ENCODE measurements at regions not wholly inside any gene's neighbourhood (a gene's known extent, or its start where the extent isn't known, plus 50 kb on each side); places are given as distances from the start of the nearest gene placed in this dataset.

DNA sequence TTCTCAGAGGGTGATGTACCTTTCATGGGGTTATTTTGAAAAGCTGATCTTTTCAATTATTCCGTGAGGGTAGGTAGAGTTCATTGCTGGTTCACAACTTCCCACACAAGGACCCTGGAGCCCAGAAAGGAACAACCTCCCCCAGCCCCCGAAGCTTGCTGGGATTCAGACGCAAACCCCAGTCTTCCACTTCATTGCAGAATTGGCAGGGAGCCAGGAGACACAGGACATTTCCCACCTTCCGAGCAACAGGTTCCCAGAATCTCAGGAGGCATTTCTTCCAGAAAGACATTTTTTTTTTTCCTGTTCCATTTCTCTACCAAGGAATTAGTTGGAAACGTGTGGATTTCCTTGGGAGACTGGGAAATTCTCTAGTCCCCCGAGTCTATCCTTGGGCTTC, 106.1 kb downstream of the GP2 start:
- dilution Hi-C loops (cut with MboI; ENCODE audit: extremely low pct_ligation_motif_present, low sequenced_read_pairs) (no loop called here), intact Hi-C loops (cut with micrococcal nuclease) (no loop called here)
- Histone ChIP-seq H3K27me3 (ENCODE audit: control insufficient read depth in 2 of 2, insufficient read depth in 2 of 2, low read length in 2 of 2) (no peaks in the 10 kb centered on the region), H3K36me3 (ENCODE audit: control insufficient read depth in 2 of 2, extremely low read depth in 1 of 2, insufficient read depth in 2 of 2, low read length in 2 of 2) (no peaks in the 10 kb centered on the region), H3K4me1 (ENCODE audit: control insufficient read depth, extremely low read depth, insufficient read depth, low read length) (no peaks in the 10 kb centered on the region), H3K9me1 (replicated peaks; ENCODE audit: control insufficient read depth, extremely low read depth, insufficient read depth, low read length) (no peaks in the 10 kb centered on the region), H2AFZ (ENCODE audit: low read depth, low read length) (no peak overlapping the region), H3K4me3 (replicated peaks in 1 of 3; ENCODE audit: insufficient read depth in 1 of 3, low read depth in 1 of 3, low read length in 3 of 3) (no peak overlapping the region), H3K9ac (replicated peaks; ENCODE audit: extremely low read depth, insufficient read depth, low read length) (no peak overlapping the region), H3K4me2 (ENCODE audit: insufficient read depth, low read length) (no peak overlapping the region), H3K79me2 (ENCODE audit: control insufficient read depth, insufficient read depth, low read length) (no peaks in the 10 kb centered on the region), H3K9me3 (replicated peaks; ENCODE audit: control insufficient read depth, insufficient read depth, low read length) (peaks cover 3% of the 10 kb centered on the region), H4K20me1 (replicated peaks; ENCODE audit: control insufficient read depth, extremely low read depth, insufficient read depth, low read length) (no peaks in the 10 kb centered on the region), H3K27ac (ENCODE audit: insufficient read depth, low read depth, low read length) (no peak overlapping the region)
- no TSS peak for BruUV-seq (replicated peaks)
- FAIRE-seq = no peak
- TF ChIP-seq, protein P1, sequence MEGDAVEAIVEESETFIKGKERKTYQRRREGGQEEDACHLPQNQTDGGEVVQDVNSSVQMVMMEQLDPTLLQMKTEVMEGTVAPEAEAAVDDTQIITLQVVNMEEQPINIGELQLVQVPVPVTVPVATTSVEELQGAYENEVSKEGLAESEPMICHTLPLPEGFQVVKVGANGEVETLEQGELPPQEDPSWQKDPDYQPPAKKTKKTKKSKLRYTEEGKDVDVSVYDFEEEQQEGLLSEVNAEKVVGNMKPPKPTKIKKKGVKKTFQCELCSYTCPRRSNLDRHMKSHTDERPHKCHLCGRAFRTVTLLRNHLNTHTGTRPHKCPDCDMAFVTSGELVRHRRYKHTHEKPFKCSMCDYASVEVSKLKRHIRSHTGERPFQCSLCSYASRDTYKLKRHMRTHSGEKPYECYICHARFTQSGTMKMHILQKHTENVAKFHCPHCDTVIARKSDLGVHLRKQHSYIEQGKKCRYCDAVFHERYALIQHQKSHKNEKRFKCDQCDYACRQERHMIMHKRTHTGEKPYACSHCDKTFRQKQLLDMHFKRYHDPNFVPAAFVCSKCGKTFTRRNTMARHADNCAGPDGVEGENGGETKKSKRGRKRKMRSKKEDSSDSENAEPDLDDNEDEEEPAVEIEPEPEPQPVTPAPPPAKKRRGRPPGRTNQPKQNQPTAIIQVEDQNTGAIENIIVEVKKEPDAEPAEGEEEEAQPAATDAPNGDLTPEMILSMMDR (IDR thresholded peaks at IDR 0.05; ENCODE audit: extremely low read depth in 1 of 2, insufficient read depth in 1 of 2, low read depth in 1 of 2, low read length in 2 of 2) = no peak
- no peak for TF ChIP-seq POLR2AphosphoS5 (IDR thresholded peaks at IDR 0.05; ENCODE audit: insufficient read depth, low read depth, low read length)
- ChIA-PET CTCF (no interaction called here), POLR2A (no interaction called here)
- no peak for DNase-seq (ENCODE audit: low read depth, low spot score)

DNA sequence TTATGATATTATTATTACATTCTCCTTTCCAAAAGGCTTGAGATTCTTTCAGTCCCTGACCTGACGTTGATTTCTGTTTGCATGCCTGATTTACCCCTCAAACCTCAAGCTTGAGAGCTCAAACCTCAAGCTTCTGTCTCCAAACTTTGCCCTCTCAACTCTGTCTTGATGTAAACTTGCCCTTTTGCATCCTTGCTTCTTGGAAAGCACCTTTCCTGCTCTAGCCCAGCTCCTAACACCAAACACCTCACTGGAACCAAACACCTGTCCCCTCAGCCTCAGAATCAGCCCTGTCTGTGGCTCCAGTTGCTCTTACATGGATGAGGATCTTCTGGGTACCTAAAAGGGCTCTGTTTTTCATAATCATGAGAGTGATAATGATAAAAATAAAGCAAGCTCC, 109.2 kb downstream of the GP2 start:
- H3K4me3 ChIP-seq (replicated peaks in 1 of 3; ENCODE audit: insufficient read depth in 1 of 3, low read depth in 1 of 3, low read length in 3 of 3) = no peak overlapping the region
- ChIA-PET CTCF (no interaction called here), POLR2A (no interaction called here)

More for the DNA sequence above, 109.2 kb downstream of the GP2 start:
- intact Hi-C loops (cut with micrococcal nuclease) (no loop called here), dilution Hi-C loops (cut with MboI; ENCODE audit: extremely low pct_ligation_motif_present, low sequenced_read_pairs) (no loop called here)
- Histone ChIP-seq H3K79me2 (ENCODE audit: control insufficient read depth, insufficient read depth, low read length) (no peaks in the 10 kb centered on the region), H3K36me3 (ENCODE audit: control insufficient read depth in 2 of 2, extremely low read depth in 1 of 2, insufficient read depth in 2 of 2, low read length in 2 of 2) (no peaks in the 10 kb centered on the region), H4K20me1 (replicated peaks; ENCODE audit: control insufficient read depth, extremely low read depth, insufficient read depth, low read length) (no peaks in the 10 kb centered on the region), H2AFZ (ENCODE audit: low read depth, low read length) (no peak overlapping the region), H3K4me2 (ENCODE audit: insufficient read depth, low read length) (no peak overlapping the region), H3K27me3 (ENCODE audit: control insufficient read depth in 2 of 2, insufficient read depth in 2 of 2, low read length in 2 of 2) (no peaks in the 10 kb centered on the region), H3K4me1 (ENCODE audit: control insufficient read depth, extremely low read depth, insufficient read depth, low read length) (no peaks in the 10 kb centered on the region), H3K9me1 (replicated peaks; ENCODE audit: control insufficient read depth, extremely low read depth, insufficient read depth, low read length) (no peaks in the 10 kb centered on the region), H3K9ac (replicated peaks; ENCODE audit: extremely low read depth, insufficient read depth, low read length) (no peak overlapping the region), H3K9me3 (replicated peaks; ENCODE audit: control insufficient read depth, insufficient read depth, low read length) (peaks cover 3% of the 10 kb centered on the region), H3K27ac (ENCODE audit: insufficient read depth, low read depth, low read length) (no peak overlapping the region)
- FAIRE-seq (no peak), DNase-seq (ENCODE audit: low read depth, low spot score) (no peak)
- TF ChIP-seq POLR2AphosphoS5 (IDR thresholded peaks at IDR 0.05; ENCODE audit: insufficient read depth, low read depth, low read length) (no peak), MYC (IDR thresholded peaks at IDR 0.05; ENCODE audit: low read depth, low read length) (no peak), FOS (IDR thresholded peaks at IDR 0.05; ENCODE audit: borderline replicate concordance, insufficient read depth, low read length) (no peak), POLR2A (IDR thresholded peaks at IDR 0.05; ENCODE audit: low read depth, low read length) (no peak), GATA2 (IDR thresholded peaks at IDR 0.05; ENCODE audit: insufficient read depth, insufficient read length, low read depth, low read length) (no peak), JUN (IDR thresholded peaks at IDR 0.05; ENCODE audit: borderline replicate concordance, insufficient read depth, insufficient read length, low read depth) (no peak), EZH2 (IDR thresholded peaks at IDR 0.05; ENCODE audit: borderline replicate concordance, low read depth, low read length, severe bottlenecking) (no peak)
- TF ChIP-seq, protein P1 (IDR thresholded peaks at IDR 0.05; ENCODE audit: extremely low read depth in 1 of 2, insufficient read depth in 1 of 2, low read depth in 1 of 2, low read length in 2 of 2) = no peak
- TF ChIP-seq, protein P2, sequence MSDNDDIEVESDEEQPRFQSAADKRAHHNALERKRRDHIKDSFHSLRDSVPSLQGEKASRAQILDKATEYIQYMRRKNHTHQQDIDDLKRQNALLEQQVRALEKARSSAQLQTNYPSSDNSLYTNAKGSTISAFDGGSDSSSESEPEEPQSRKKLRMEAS (IDR thresholded peaks at IDR 0.05; ENCODE audit: insufficient read depth, insufficient read length) = no peak
- BruUV-seq (replicated peaks) = no TSS peak
